ENCODE measurements at regions not wholly inside any gene's neighbourhood (a gene's known extent, or its start where the extent isn't known, plus 50 kb on each side); places are given as distances from the start of the nearest gene placed in this dataset.

GRCh38 chr18:1527805-1528204 is 623.1 kb downstream of the ADCYAP1 start:
- no peak overlapping the region for H3K4me3 ChIP-seq (replicated peaks; ENCODE audit: insufficient read depth, low read length)
- no peak overlapping the region for H3K27ac ChIP-seq (replicated peaks)
- peaks cover 2% of the 10 kb centered on the region for H3K27me3 ChIP-seq (ENCODE audit: insufficient read depth, poor library complexity, severe bottlenecking)
- no peak for DNase-seq (ENCODE audit: low read depth in 1 of 2, low spot score in 1 of 2)
- TF ChIP-seq GABPA (IDR thresholded peaks at IDR 0.05; ENCODE audit: low read depth) (no peak), POLR2AphosphoS5 (IDR thresholded peaks at IDR 0.05; ENCODE audit: low read depth) (no peak), SPI1 (IDR thresholded peaks at IDR 0.05; ENCODE audit: borderline replicate concordance, low read depth) (no peak)
- TF ChIP-seq, protein P1, sequence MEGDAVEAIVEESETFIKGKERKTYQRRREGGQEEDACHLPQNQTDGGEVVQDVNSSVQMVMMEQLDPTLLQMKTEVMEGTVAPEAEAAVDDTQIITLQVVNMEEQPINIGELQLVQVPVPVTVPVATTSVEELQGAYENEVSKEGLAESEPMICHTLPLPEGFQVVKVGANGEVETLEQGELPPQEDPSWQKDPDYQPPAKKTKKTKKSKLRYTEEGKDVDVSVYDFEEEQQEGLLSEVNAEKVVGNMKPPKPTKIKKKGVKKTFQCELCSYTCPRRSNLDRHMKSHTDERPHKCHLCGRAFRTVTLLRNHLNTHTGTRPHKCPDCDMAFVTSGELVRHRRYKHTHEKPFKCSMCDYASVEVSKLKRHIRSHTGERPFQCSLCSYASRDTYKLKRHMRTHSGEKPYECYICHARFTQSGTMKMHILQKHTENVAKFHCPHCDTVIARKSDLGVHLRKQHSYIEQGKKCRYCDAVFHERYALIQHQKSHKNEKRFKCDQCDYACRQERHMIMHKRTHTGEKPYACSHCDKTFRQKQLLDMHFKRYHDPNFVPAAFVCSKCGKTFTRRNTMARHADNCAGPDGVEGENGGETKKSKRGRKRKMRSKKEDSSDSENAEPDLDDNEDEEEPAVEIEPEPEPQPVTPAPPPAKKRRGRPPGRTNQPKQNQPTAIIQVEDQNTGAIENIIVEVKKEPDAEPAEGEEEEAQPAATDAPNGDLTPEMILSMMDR (IDR thresholded peaks at IDR 0.05; ENCODE audit: insufficient read depth, low read length): no peak
- TF ChIP-seq, protein P2, sequence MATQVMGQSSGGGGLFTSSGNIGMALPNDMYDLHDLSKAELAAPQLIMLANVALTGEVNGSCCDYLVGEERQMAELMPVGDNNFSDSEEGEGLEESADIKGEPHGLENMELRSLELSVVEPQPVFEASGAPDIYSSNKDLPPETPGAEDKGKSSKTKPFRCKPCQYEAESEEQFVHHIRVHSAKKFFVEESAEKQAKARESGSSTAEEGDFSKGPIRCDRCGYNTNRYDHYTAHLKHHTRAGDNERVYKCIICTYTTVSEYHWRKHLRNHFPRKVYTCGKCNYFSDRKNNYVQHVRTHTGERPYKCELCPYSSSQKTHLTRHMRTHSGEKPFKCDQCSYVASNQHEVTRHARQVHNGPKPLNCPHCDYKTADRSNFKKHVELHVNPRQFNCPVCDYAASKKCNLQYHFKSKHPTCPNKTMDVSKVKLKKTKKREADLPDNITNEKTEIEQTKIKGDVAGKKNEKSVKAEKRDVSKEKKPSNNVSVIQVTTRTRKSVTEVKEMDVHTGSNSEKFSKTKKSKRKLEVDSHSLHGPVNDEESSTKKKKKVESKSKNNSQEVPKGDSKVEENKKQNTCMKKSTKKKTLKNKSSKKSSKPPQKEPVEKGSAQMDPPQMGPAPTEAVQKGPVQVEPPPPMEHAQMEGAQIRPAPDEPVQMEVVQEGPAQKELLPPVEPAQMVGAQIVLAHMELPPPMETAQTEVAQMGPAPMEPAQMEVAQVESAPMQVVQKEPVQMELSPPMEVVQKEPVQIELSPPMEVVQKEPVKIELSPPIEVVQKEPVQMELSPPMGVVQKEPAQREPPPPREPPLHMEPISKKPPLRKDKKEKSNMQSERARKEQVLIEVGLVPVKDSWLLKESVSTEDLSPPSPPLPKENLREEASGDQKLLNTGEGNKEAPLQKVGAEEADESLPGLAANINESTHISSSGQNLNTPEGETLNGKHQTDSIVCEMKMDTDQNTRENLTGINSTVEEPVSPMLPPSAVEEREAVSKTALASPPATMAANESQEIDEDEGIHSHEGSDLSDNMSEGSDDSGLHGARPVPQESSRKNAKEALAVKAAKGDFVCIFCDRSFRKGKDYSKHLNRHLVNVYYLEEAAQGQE (IDR thresholded peaks at IDR 0.05; ENCODE audit: insufficient replicate concordance, low read depth): no peak

- Histone ChIP-seq H3K4me3 (replicated peaks; ENCODE audit: insufficient read depth, low read length) (no peak overlapping the region), H3K27me3 (ENCODE audit: insufficient read depth, poor library complexity, severe bottlenecking) (peaks cover 2% of the 10 kb centered on the region), H3K27ac (replicated peaks) (no peak overlapping the region)
- TF ChIP-seq, protein P2 (IDR thresholded peaks at IDR 0.05; ENCODE audit: insufficient replicate concordance, low read depth): no peak
- no peak for TF ChIP-seq POLR2AphosphoS5 (IDR thresholded peaks at IDR 0.05; ENCODE audit: low read depth)
- no peak for TF ChIP-seq SPI1 (IDR thresholded peaks at IDR 0.05; ENCODE audit: borderline replicate concordance, low read depth)
- no peak for TF ChIP-seq GABPA (IDR thresholded peaks at IDR 0.05; ENCODE audit: low read depth)
- TF ChIP-seq, protein P1 (IDR thresholded peaks at IDR 0.05; ENCODE audit: insufficient read depth, low read length): no peak
- DNase-seq (ENCODE audit: low read depth in 1 of 2, low spot score in 1 of 2): no peak
Measured at GRCh38 chr18:1528447-1528846, 623.8 kb downstream of the ADCYAP1 start.

GRCh38 chr18:1528964-1529509 is 624.4 kb downstream of the ADCYAP1 start:
- Histone ChIP-seq H3K27ac (replicated peaks) (no peak overlapping the region), H3K27me3 (ENCODE audit: insufficient read depth, poor library complexity, severe bottlenecking) (peaks cover 2% of the 10 kb centered on the region), H3K4me3 (replicated peaks; ENCODE audit: insufficient read depth, low read length) (no peak overlapping the region)
- no peak for DNase-seq (ENCODE audit: low read depth in 1 of 2, low spot score in 1 of 2)
- TF ChIP-seq POLR2AphosphoS5 (IDR thresholded peaks at IDR 0.05; ENCODE audit: low read depth) (no peak), SPI1 (IDR thresholded peaks at IDR 0.05; ENCODE audit: borderline replicate concordance, low read depth) (no peak), GABPA (IDR thresholded peaks at IDR 0.05; ENCODE audit: low read depth) (no peak)
- TF ChIP-seq, protein P2 (IDR thresholded peaks at IDR 0.05; ENCODE audit: insufficient replicate concordance, low read depth): no peak
- TF ChIP-seq, protein P1 (IDR thresholded peaks at IDR 0.05; ENCODE audit: insufficient read depth, low read length): no peak

Measured in HL-60 (cell line).